Neural cell (in vitro differentiated cells): ENCODE measurements at regions not wholly inside any gene's neighbourhood (a gene's known extent, or its start where the extent isn't known, plus 50 kb on each side); places are given as distances from the start of the nearest gene placed in this dataset.

Experiments used
- H2AFZ ChIP-seq: fragments of 200-600, 300-800 bp; sonication (generic), shearing (Covaris generic); 2 replicates; pipeline ENCODE4 v1.6.0; 2014; ENCODE audit warnings: low read depth, mild to moderate bottlenecking, antibody characterized with exemption, low read length, moderate library complexity
- H3F3A ChIP-seq: fragments of 200-600 bp; shearing (Covaris generic); 2 replicates; pipeline ENCODE4 v1.6.1; 2016; ENCODE audit warnings: mild to moderate bottlenecking, moderate library complexity, mixed read lengths, antibody characterized with exemption, low read length; ENCODE audit not compliant: insufficient read depth, poor library complexity, severe bottlenecking
- H3K27ac ChIP-seq: fragments of 200-600, 300-800 bp; sonication (generic), shearing (Covaris generic); 2 replicates; pipeline ENCODE4 v1.5.1; 2014; ENCODE audit warnings: mild to moderate bottlenecking, low read length, moderate library complexity
- H3K27me3 ChIP-seq: fragments of 300-800, 200-600 bp; sonication (generic), shearing (Covaris generic); 2 replicates; pipeline ENCODE4 v1.6.0; 2014; ENCODE audit warnings: mild to moderate bottlenecking, low read depth, low read length, moderate library complexity; ENCODE audit not compliant: insufficient read depth
- H3K36me3 ChIP-seq: fragments of 300-800, 200-600 bp; sonication (generic), shearing (Covaris generic); 2 replicates; pipeline ENCODE4 v1.5.1; 2014; ENCODE audit warnings: mild to moderate bottlenecking, antibody characterized with exemption, low read length, moderate library complexity; ENCODE audit not compliant: insufficient read depth
- H3K4me2 ChIP-seq: fragments of 300-800, 200-600 bp; sonication (generic), shearing (Covaris generic); 2 replicates; pipeline ENCODE4 v1.6.0; 2014; ENCODE audit warnings: mild to moderate bottlenecking, low read length
- H3K4me3 ChIP-seq: fragments of 300-800, 200-600 bp; sonication (generic), shearing (Covaris generic); 2 replicates; pipeline ENCODE4 v1.5.1; 2014; ENCODE audit warnings: mild to moderate bottlenecking, low read length, moderate library complexity
- H3K79me2 ChIP-seq: fragments of 200-600 bp; shearing (Covaris generic); replicated peaks from 2 replicates; pipeline ENCODE4 v1.6.0; 2014; ENCODE audit warnings: mild to moderate bottlenecking, low read length, moderate library complexity; ENCODE audit not compliant: insufficient read depth
- H3K9ac ChIP-seq: fragments of 300-800, 200-600 bp; sonication (generic), shearing (Covaris generic); 2 replicates; pipeline ENCODE4 v1.6.1; 2016; ENCODE audit warnings: mild to moderate bottlenecking, low read length, mixed read lengths
- H3K9me2 ChIP-seq: fragments of 200-600 bp; shearing (Covaris generic); 2 replicates; pipeline ENCODE4 v1.6.1; 2016; ENCODE audit warnings: mild to moderate bottlenecking, low read length, mixed read lengths; ENCODE audit not compliant: insufficient read depth
- H3K9me3 ChIP-seq: fragments of 200-600, 300-800 bp; sonication (generic), shearing (Covaris generic); 2 replicates; pipeline ENCODE4 v1.6.1; 2016; ENCODE audit warnings: mild to moderate bottlenecking, mixed run types, low read length, moderate library complexity, mixed read lengths
- H4K20me1 ChIP-seq: fragments of 200-600 bp; shearing (Covaris generic); 2 replicates; pipeline ENCODE4 v1.6.1; 2016; ENCODE audit warnings: mild to moderate bottlenecking, mixed run types; ENCODE audit not compliant: insufficient read depth
- CTCF ChIP-seq: fragments of 450-650 bp; IDR thresholded peaks from 2 replicates; pipeline ENCODE4 v1.5.1; 2014; ENCODE audit warnings: antibody characterized with exemption, mild to moderate bottlenecking, moderate library complexity; ENCODE audit not compliant: poor library complexity, severe bottlenecking
- EP300 ChIP-seq: fragments of 450-650 bp; conservative IDR thresholded peaks from 2 replicates; pipeline ENCODE4 v1.6.1; 2014; ENCODE audit warnings: antibody characterized with exemption, mild to moderate bottlenecking, moderate library complexity; ENCODE audit not compliant: poor library complexity, severe bottlenecking
- EZH2 ChIP-seq: fragments of 200-600, 300-800 bp; shearing (Covaris generic), sonication (generic); IDR thresholded peaks from 2 replicates; pipeline ENCODE4 v1.6.1; 2014; ENCODE audit warnings: antibody characterized with exemption, low read length, borderline replicate concordance, mild to moderate bottlenecking; ENCODE audit not compliant: insufficient read depth, poor library complexity, severe bottlenecking
- MXI1 ChIP-seq: fragments of 450-650 bp; conservative IDR thresholded peaks from 2 replicates; pipeline ENCODE4 v1.6.1; 2014; ENCODE audit warnings: antibody characterized with exemption, mild to moderate bottlenecking; ENCODE audit not compliant: poor library complexity, severe bottlenecking
- POLR2AphosphoS5 ChIP-seq: IDR thresholded peaks from 2 replicates; pipeline ENCODE4 v1.6.1; 2012
- RAD21 ChIP-seq: fragments of 450-650 bp; conservative IDR thresholded peaks from 2 replicates; pipeline ENCODE4 v1.6.1; 2014; ENCODE audit warnings: antibody characterized with exemption, mild to moderate bottlenecking, moderate library complexity
- REST ChIP-seq: IDR thresholded peaks from 2 replicates; pipeline ENCODE4 v1.6.1; 2012; ENCODE audit warnings: borderline replicate concordance
- SMC3 ChIP-seq: fragments of 450-650 bp; conservative IDR thresholded peaks from 2 replicates; pipeline ENCODE4 v1.6.1; 2014; ENCODE audit warnings: antibody characterized with exemption, mild to moderate bottlenecking, moderate library complexity; ENCODE audit not compliant: poor library complexity
- TAF1 ChIP-seq: IDR thresholded peaks from 2 replicates; pipeline ENCODE4 v1.6.1; 2012; ENCODE audit warnings: low read depth

- Histone ChIP-seq H4K20me1 (no peaks in the 10 kb centered on the region), H3K79me2 (no peaks in the 10 kb centered on the region), H3K9me3 (no peaks in the 10 kb centered on the region), H3F3A (no peaks in the 10 kb centered on the region), H2AFZ (no peak overlapping the region), H3K27ac (no peak overlapping the region), H3K9me2 (no peaks in the 10 kb centered on the region), H3K4me2 (no peak overlapping the region), H3K4me3 (no peak overlapping the region), H3K9ac (no peak overlapping the region), H3K36me3 (no peaks in the 10 kb centered on the region), H3K27me3 (no peaks in the 10 kb centered on the region)
- TF ChIP-seq POLR2AphosphoS5 (no peak), REST (no peak), EP300 (no peak), MXI1 (no peak), SMC3 (no peak), EZH2 (no peak), TAF1 (no peak)
These were observed 1012.7 kb upstream of the ADGRL3 start for GRCh38 chr4:60187428-60187827.

GRCh38 chr4:60189286-60189685, 1010.8 kb upstream of the ADGRL3 start:
- Histone ChIP-seq H3K27me3 (no peaks in the 10 kb centered on the region), H4K20me1 (no peaks in the 10 kb centered on the region)

More at GRCh38 chr4:60189286-60189685, 1010.8 kb upstream of the ADGRL3 start:
- Histone ChIP-seq H3F3A (no peaks in the 10 kb centered on the region), H3K27ac (no peak overlapping the region), H3K4me2 (no peak overlapping the region), H3K9me2 (no peaks in the 10 kb centered on the region), H3K79me2 (no peaks in the 10 kb centered on the region), H3K4me3 (no peak overlapping the region), H3K36me3 (no peaks in the 10 kb centered on the region), H2AFZ (no peak overlapping the region), H3K9me3 (no peaks in the 10 kb centered on the region), H3K9ac (no peak overlapping the region)
- TF ChIP-seq CTCF, result no peak
- no peak for TF ChIP-seq SMC3
- TF ChIP-seq EZH2, result no peak
- TF ChIP-seq EP300, result no peak
- TF ChIP-seq REST, result no peak
- no peak for TF ChIP-seq TAF1
- TF ChIP-seq MXI1, result no peak
- no peak for TF ChIP-seq POLR2AphosphoS5
- TF ChIP-seq RAD21, result no peak
